GM23338 (cell line): ENCODE measurements at regions not wholly inside any gene's neighbourhood (a gene's known extent, or its start where the extent isn't known, plus 50 kb on each side); places are given as distances from the start of the nearest gene placed in this dataset.

Source experiments
- CREB1 ChIP-seq: fragments of 250-450 bp; sonication (Bioruptor Pico); IDR thresholded peaks from 2 replicates; pipeline ENCODE4 v1.5.0; 2020; ENCODE audit warnings: low read depth, mild to moderate bottlenecking, moderate library complexity
- CTCF ChIP-seq, 2 experiments: fragments of 200-600 bp in 1 of 2; sonication (generic) in 1 of 2; conservative IDR thresholded peaks; 2 replicates each; pipeline versions ENCODE4 v1.5.1 to v1.6.1; 2016 to 2017; ENCODE audit warnings: antibody characterized with exemption in 2 of 2, low read depth in 2 of 2, mild to moderate bottlenecking in 2 of 2, moderate library complexity in 1 of 2
- ETS1 ChIP-seq: IDR thresholded peaks from 2 replicates; pipeline ENCODE4 v1.6.1; 2016; ENCODE audit warnings: antibody characterized with exemption
- EZH2 ChIP-seq: fragments of 200-600 bp; sonication (generic); IDR thresholded peaks from one replicate; pipeline ENCODE4 v1.8.0; 2017; ENCODE audit warnings: antibody characterized with exemption, mild to moderate bottlenecking, low read depth; ENCODE audit not compliant: unreplicated experiment
- EZH2phosphoT487 ChIP-seq: fragments of 200-600 bp; sonication (generic); IDR thresholded peaks from one replicate; pipeline ENCODE4 v1.8.1; 2018; ENCODE audit warnings: antibody characterized with exemption; ENCODE audit not compliant: unreplicated experiment
- JUNB ChIP-seq: IDR thresholded peaks from one replicate; pipeline ENCODE4 v1.6.1; 2016; ENCODE audit warnings: antibody characterized with exemption; ENCODE audit not compliant: unreplicated experiment
- NANOG ChIP-seq: IDR thresholded peaks from 2 replicates; pipeline ENCODE4 v1.6.1; 2016; ENCODE audit warnings: antibody characterized with exemption, borderline replicate concordance
- POLR2AphosphoS5 ChIP-seq: IDR thresholded peaks from 2 replicates; pipeline ENCODE4 v1.6.1; 2016; ENCODE audit warnings: antibody characterized with exemption, low read depth
- REST ChIP-seq: IDR thresholded peaks from one replicate; pipeline ENCODE4 v1.6.1; 2018; ENCODE audit warnings: antibody characterized with exemption; ENCODE audit not compliant: unreplicated experiment
- STAT1 ChIP-seq: IDR thresholded peaks from one replicate; pipeline ENCODE4 v1.6.1; 2016; ENCODE audit warnings: antibody characterized with exemption; ENCODE audit not compliant: unreplicated experiment
- ZNF114 ChIP-seq: fragments of 250-450 bp; sonication (Bioruptor Pico); IDR thresholded peaks from 2 replicates; pipeline ENCODE4 v1.5.0; 2020; ENCODE audit warnings: mild to moderate bottlenecking, moderate library complexity
- ZNF331 ChIP-seq: fragments of 250-450 bp; sonication (Bioruptor Pico); IDR thresholded peaks from 2 replicates; pipeline ENCODE4 v1.5.0; 2020; ENCODE audit warnings: low read depth, mild to moderate bottlenecking, moderate library complexity
- ZNF462 ChIP-seq: fragments of 250-450 bp; sonication (Bioruptor Pico); IDR thresholded peaks from 2 replicates; pipeline ENCODE4 v1.5.0; 2020; ENCODE audit warnings: mild to moderate bottlenecking, moderate library complexity

- TF ChIP-seq CTCF (conservative IDR thresholded peaks at IDR 0.05; ENCODE audit: low read depth in 2 of 2): no peak
- no peak for TF ChIP-seq EZH2
- no peak for TF ChIP-seq POLR2AphosphoS5
- TF ChIP-seq REST: no peak
- TF ChIP-seq ETS1: no peak
- no peak for TF ChIP-seq STAT1
- TF ChIP-seq ZNF331 (CRISPR knock-in tag): no peak
- TF ChIP-seq ZNF114 (CRISPR knock-in tag): no peak
- no peak for TF ChIP-seq EZH2phosphoT487
- no peak for TF ChIP-seq JUNB
- no peak for TF ChIP-seq NANOG
- TF ChIP-seq CREB1 (CRISPR knock-in tag): no peak
- TF ChIP-seq ZNF462 (CRISPR knock-in tag): no peak
Observed at GRCh38 chr3:137347817-137348368, 390.1 kb downstream of the IL20RB start.
